ENCODE measurements at regions not wholly inside any gene's neighbourhood (a gene's known extent, or its start where the extent isn't known, plus 50 kb on each side); places are given as distances from the start of the nearest gene placed in this dataset.

DNA sequence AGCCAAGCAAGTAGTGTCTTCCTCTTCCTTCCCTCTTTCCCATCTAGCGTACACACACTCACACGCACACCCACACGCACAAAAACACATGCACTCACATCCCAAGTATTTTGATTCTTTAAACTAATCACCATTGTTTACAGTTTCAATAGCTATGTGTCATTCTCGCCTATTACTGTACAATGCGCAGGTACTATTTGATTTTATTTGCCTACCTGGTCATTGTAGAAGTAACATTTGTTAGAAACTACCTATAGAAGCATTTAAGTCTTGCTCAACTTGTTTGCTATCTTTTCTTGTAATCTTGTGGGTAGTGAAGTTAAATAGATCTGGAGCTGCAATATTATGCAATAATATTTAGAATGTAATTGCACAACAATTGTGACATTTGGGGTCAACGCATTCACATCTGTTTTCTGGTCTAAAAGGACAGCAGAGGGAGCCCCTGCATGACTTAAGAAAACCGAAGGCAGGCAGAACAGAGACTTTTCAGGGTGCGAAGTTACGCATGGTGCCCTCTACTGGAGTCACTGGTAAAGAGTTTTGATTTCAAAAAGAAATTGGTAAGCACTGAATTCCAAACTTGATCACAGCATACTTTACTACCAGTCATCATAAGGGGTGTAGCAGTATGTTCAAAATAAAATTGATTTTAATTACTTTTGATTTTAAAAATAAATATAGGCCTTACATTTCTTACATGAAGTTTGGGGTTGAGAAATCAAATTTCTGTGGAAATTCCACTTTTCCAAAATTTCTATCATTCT is 503.3 kb upstream of the FAM241A start:
- TF ChIP-seq EZH2 (IDR thresholded peaks at IDR 0.05; ENCODE audit: low read depth, low read length, severe bottlenecking) (no peak), TAF1 (IDR thresholded peaks at IDR 0.05; ENCODE audit: low read depth, low read length) (no peak), HDAC2 (IDR thresholded peaks at IDR 0.05; ENCODE audit: borderline replicate concordance in 1 of 2, low read depth in 2 of 2, low read length in 2 of 2) (no peak), EGR1 (IDR thresholded peaks at IDR 0.05; ENCODE audit: borderline replicate concordance, low read depth, low read length) (no peak), CEBPB (IDR thresholded peaks at IDR 0.05; ENCODE audit: low read depth, low read length) (peak; percentile 95), CREB1 (IDR thresholded peaks at IDR 0.05) (no peak)
- TF ChIP-seq, protein P1, sequence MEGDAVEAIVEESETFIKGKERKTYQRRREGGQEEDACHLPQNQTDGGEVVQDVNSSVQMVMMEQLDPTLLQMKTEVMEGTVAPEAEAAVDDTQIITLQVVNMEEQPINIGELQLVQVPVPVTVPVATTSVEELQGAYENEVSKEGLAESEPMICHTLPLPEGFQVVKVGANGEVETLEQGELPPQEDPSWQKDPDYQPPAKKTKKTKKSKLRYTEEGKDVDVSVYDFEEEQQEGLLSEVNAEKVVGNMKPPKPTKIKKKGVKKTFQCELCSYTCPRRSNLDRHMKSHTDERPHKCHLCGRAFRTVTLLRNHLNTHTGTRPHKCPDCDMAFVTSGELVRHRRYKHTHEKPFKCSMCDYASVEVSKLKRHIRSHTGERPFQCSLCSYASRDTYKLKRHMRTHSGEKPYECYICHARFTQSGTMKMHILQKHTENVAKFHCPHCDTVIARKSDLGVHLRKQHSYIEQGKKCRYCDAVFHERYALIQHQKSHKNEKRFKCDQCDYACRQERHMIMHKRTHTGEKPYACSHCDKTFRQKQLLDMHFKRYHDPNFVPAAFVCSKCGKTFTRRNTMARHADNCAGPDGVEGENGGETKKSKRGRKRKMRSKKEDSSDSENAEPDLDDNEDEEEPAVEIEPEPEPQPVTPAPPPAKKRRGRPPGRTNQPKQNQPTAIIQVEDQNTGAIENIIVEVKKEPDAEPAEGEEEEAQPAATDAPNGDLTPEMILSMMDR (IDR thresholded peaks at IDR 0.05; ENCODE audit: control extremely low read depth in 1 of 3, insufficient read depth in 1 of 3, low read depth in 1 of 3, low read length in 3 of 3), result peak; percentile 26 to 99 (median 89)
- TF ChIP-seq, protein P2, sequence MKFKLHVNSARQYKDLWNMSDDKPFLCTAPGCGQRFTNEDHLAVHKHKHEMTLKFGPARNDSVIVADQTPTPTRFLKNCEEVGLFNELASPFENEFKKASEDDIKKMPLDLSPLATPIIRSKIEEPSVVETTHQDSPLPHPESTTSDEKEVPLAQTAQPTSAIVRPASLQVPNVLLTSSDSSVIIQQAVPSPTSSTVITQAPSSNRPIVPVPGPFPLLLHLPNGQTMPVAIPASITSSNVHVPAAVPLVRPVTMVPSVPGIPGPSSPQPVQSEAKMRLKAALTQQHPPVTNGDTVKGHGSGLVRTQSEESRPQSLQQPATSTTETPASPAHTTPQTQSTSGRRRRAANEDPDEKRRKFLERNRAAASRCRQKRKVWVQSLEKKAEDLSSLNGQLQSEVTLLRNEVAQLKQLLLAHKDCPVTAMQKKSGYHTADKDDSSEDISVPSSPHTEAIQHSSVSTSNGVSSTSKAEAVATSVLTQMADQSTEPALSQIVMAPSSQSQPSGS (IDR thresholded peaks at IDR 0.05; ENCODE audit: low read length), result no peak
